ENCODE measurements at regions not wholly inside any gene's neighbourhood (a gene's known extent, or its start where the extent isn't known, plus 50 kb on each side); places are given as distances from the start of the nearest gene placed in this dataset.

DNA sequence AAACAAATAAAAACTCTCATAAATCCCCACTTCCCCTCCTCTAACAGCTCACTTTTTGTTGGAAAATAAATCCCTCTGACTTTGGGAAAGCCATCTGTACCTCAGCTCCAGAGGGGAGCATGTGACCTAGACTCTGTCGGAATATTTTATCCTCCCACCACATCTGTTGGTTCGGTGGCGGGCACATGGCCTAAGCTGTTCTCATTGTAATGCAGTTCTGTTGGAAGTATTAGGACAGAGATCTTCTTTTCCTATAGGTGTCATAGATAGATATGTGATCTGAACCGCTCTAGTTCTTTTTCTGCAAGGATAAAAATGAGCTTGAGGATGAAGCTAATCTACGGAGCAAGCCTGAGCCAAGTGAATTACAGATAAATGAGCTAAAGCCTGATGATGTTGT is 50.5 kb upstream of the EPS8L3 start:
- TF ChIP-seq, protein P1, sequence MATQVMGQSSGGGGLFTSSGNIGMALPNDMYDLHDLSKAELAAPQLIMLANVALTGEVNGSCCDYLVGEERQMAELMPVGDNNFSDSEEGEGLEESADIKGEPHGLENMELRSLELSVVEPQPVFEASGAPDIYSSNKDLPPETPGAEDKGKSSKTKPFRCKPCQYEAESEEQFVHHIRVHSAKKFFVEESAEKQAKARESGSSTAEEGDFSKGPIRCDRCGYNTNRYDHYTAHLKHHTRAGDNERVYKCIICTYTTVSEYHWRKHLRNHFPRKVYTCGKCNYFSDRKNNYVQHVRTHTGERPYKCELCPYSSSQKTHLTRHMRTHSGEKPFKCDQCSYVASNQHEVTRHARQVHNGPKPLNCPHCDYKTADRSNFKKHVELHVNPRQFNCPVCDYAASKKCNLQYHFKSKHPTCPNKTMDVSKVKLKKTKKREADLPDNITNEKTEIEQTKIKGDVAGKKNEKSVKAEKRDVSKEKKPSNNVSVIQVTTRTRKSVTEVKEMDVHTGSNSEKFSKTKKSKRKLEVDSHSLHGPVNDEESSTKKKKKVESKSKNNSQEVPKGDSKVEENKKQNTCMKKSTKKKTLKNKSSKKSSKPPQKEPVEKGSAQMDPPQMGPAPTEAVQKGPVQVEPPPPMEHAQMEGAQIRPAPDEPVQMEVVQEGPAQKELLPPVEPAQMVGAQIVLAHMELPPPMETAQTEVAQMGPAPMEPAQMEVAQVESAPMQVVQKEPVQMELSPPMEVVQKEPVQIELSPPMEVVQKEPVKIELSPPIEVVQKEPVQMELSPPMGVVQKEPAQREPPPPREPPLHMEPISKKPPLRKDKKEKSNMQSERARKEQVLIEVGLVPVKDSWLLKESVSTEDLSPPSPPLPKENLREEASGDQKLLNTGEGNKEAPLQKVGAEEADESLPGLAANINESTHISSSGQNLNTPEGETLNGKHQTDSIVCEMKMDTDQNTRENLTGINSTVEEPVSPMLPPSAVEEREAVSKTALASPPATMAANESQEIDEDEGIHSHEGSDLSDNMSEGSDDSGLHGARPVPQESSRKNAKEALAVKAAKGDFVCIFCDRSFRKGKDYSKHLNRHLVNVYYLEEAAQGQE (IDR thresholded peaks at IDR 0.05; ENCODE audit: insufficient read depth in 1 of 2, low read depth in 2 of 2, low read length in 1 of 2) = no peak
- TF ChIP-seq TCF7L2 (IDR thresholded peaks at IDR 0.05; ENCODE audit: low read depth, low read length) = no peak
- no peak for TF ChIP-seq POLR2AphosphoS5 (IDR thresholded peaks at IDR 0.05; ENCODE audit: low read depth, low read length)
- Histone ChIP-seq H3K4me3 (ENCODE audit: low read depth in 2 of 2, low read length in 2 of 2) (no peak overlapping the region), H3K9me3 (ENCODE audit: control insufficient read depth, insufficient read depth, low read depth, low read length) (peaks cover 3% of the 10 kb centered on the region; the same call in 1 of the 2 replicates), H3K36me3 (ENCODE audit: control insufficient read depth, insufficient read depth, low read length) (no peaks in the 10 kb centered on the region), H3K27ac (ENCODE audit: low read length) (peak overlapping the region; percentile 98), H3K27me3 (ENCODE audit: control insufficient read depth, insufficient read depth, low read length) (no peaks in the 10 kb centered on the region), H3K4me1 (ENCODE audit: control insufficient read depth, insufficient read depth, low read length) (peaks cover 28% of the 10 kb centered on the region)
- ChIA-PET CTCF (no interaction called here), POLR2A (no interaction called here)
- DNase-seq (ENCODE audit: low read depth, low spot score) = no peak
- intact Hi-C loops (cut with micrococcal nuclease; ENCODE audit: unreplicated experiment) (no loop called here), in situ Hi-C loops (cut with HindIII; ENCODE audit: low pct_unique_long_range_greater_than_20kb, low sequenced_read_pairs) (no loop called here)
- no peak for ATAC-seq
- no TSS peak for BruUV-seq (replicated peaks)

Data from Panc1 (cell line).